Breast epithelium (tissue), 4 donors: ENCODE measurements at regions not wholly inside any gene's neighbourhood (a gene's known extent, or its start where the extent isn't known, plus 50 kb on each side); places are given as distances from the start of the nearest gene placed in this dataset.

ENCODE experiments used
- DNase-seq, 2 donors: peaks; one replicate each; pipeline ENCODE4 v3.0.0-alpha.2; 2019; ENCODE audit warnings: low spot score in 2 of 2
- H3K27ac ChIP-seq, 2 donors: fragments of 200-600 bp; sonication (generic) in 1 of 2; one replicate each; pipeline ENCODE4 v1.5.1; 2016 to 2019; ENCODE audit warnings: mild to moderate bottlenecking in 1 of 2
- H3K27me3 ChIP-seq, 2 donors: fragments of 200-600 bp; sonication (generic) in 1 of 2; one replicate each; pipeline versions ENCODE4 v1.5.1 to v1.6.0; 2017 to 2019; ENCODE audit warnings: control low read depth in 1 of 2, mild to moderate bottlenecking in 1 of 2
- H3K36me3 ChIP-seq: fragments of 200-600 bp; one replicate; pipeline ENCODE4 v1.5.1; 2019
- H3K4me1 ChIP-seq, 2 donors: fragments of 200-600 bp; sonication (generic); one replicate each; pipeline ENCODE4 v1.5.1; 2016 to 2019; ENCODE audit warnings: control low read depth in 1 of 2
- H3K4me3 ChIP-seq, 3 donors: fragments of 200-600 bp; sonication (generic); 1 replicate in 2 of 3; 2 replicates in 1 of 3; pipeline ENCODE4 v1.5.1; 2016 to 2019; ENCODE audit warnings: mild to moderate bottlenecking in 3 of 3, moderate library complexity in 2 of 3
- H3K9me3 ChIP-seq, 2 donors: fragments of 200-600 bp; sonication (generic) in 1 of 2; one replicate each; pipeline ENCODE4 v1.5.1; 2016 to 2019; ENCODE audit warnings: control low read depth in 1 of 2
- CTCF ChIP-seq, 3 donors: fragments of 450-650 bp; IDR thresholded peaks; one replicate each; pipeline ENCODE4 v1.5.1; 2016 to 2017; ENCODE audit warnings: antibody characterized with exemption in 3 of 3, mild to moderate bottlenecking in 3 of 3, moderate library complexity in 3 of 3
- POLR2A ChIP-seq: fragments of 450-650 bp; IDR thresholded peaks from one replicate; pipeline ENCODE4 v1.6.1; 2016; ENCODE audit warnings: antibody characterized with exemption, mild to moderate bottlenecking, moderate library complexity
- POLR2AphosphoS5 ChIP-seq, 3 donors: sonication (generic); formaldehyde crosslinking; IDR thresholded peaks; one replicate each; pipeline ENCODE4 v1.6.1; 2017; ENCODE audit warnings: antibody characterized with exemption in 3 of 3
- intact Hi-C: fragments of 100-400 bp; cut with DNase I; formaldehyde crosslinking; loops from one replicate; pipeline ENCODE4 v1.15.1; 2023; ENCODE audit warnings: low total_unique reads

GRCh38 chr3:180855956-180856355 lies 56.5 kb upstream of the FXR1 start:
- Histone ChIP-seq H3K4me3 (no peak overlapping the region), H3K36me3 (no peaks in the 10 kb centered on the region), H3K9me3 (no peaks in the 10 kb centered on the region), H3K4me1 (no peaks in the 10 kb centered on the region), H3K27me3 (no peaks in the 10 kb centered on the region), H3K27ac (no peak overlapping the region)
- intact Hi-C loops: no loop called here
- DNase-seq: no peak
- no peak for TF ChIP-seq POLR2A
- no peak for TF ChIP-seq POLR2AphosphoS5 (IDR thresholded peaks at IDR 0.05)
- TF ChIP-seq CTCF (IDR thresholded peaks at IDR 0.05): no peak

GRCh38 chr3:180860180-180860858 lies 52.2 kb upstream of the FXR1 start:
- Histone ChIP-seq H3K4me1 (no peaks in the 10 kb centered on the region), H3K27ac (no peak overlapping the region), H3K27me3 (no peaks in the 10 kb centered on the region), H3K9me3 (no peaks in the 10 kb centered on the region), H3K36me3 (no peaks in the 10 kb centered on the region), H3K4me3 (no peak overlapping the region)
- no peak for TF ChIP-seq CTCF (IDR thresholded peaks at IDR 0.05)
- no peak for TF ChIP-seq POLR2AphosphoS5 (IDR thresholded peaks at IDR 0.05)
- no peak for TF ChIP-seq POLR2A
- intact Hi-C loops: loop anchor here (10.0 kb wide), 1 partner anchor 314 kb away; no protein-coding TSS in a partner anchor
- DNase-seq: no peak
